ENCODE measurements at regions not wholly inside any gene's neighbourhood (a gene's known extent, or its start where the extent isn't known, plus 50 kb on each side); places are given as distances from the start of the nearest gene placed in this dataset.

DNA sequence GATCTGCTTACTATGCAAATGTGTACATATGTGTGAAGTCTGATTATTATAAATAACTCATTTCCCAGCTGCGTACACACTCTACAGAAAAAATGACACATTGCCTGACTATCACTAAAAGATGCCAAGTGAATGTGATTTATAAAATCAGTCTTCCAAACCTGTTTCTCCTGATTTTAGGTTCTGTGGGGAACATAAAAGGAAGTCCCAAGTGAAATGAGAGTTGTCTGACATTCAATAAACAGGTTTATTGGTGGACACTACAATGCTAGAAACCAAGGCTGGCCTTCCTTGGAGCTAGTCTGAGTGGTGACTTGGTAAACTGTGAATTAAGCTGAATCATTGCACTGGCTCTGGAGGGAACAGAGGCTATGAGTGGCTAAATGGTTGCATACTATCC is 287.9 kb upstream of the ESRRG start:
- Histone ChIP-seq H3K4me3 (ENCODE audit: low read depth in 1 of 2, low read length in 1 of 2) (no peak overlapping the region), H3K4me1 (ENCODE audit: control insufficient read depth in 1 of 2, insufficient read depth in 1 of 2, low read depth in 1 of 2, low read length in 1 of 2) (no peaks in the 10 kb centered on the region), H3K27ac (no peak overlapping the region), H3K9me3 (no peaks in the 10 kb centered on the region), H3K27me3 (no peaks in the 10 kb centered on the region), H3K36me3 (no peaks in the 10 kb centered on the region)
- TF ChIP-seq, protein P1, sequence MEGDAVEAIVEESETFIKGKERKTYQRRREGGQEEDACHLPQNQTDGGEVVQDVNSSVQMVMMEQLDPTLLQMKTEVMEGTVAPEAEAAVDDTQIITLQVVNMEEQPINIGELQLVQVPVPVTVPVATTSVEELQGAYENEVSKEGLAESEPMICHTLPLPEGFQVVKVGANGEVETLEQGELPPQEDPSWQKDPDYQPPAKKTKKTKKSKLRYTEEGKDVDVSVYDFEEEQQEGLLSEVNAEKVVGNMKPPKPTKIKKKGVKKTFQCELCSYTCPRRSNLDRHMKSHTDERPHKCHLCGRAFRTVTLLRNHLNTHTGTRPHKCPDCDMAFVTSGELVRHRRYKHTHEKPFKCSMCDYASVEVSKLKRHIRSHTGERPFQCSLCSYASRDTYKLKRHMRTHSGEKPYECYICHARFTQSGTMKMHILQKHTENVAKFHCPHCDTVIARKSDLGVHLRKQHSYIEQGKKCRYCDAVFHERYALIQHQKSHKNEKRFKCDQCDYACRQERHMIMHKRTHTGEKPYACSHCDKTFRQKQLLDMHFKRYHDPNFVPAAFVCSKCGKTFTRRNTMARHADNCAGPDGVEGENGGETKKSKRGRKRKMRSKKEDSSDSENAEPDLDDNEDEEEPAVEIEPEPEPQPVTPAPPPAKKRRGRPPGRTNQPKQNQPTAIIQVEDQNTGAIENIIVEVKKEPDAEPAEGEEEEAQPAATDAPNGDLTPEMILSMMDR (IDR thresholded peaks at IDR 0.05) = no peak

DNA sequence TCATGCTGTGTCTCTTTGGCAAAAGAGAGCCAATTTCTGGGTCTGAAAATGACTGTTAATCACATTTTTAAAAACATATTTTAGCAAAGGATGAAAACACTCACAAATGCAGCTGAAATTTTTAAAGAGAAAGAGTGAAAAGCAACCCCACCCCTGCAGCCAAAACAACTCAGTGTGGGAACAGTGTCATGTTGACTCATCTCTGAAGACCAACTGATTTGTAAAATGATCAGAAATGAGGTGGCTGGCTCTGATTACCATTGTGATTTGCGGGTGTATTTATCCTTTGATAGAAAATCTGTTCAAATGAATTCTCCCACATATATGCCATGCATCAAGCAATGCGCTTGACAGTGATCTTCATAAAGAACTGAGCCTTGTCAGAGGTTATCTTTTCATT is 287.0 kb upstream of the ESRRG start:
- TF ChIP-seq, protein P1 (IDR thresholded peaks at IDR 0.05) = no peak
- Histone ChIP-seq H3K36me3 (no peaks in the 10 kb centered on the region), H3K4me1 (ENCODE audit: control insufficient read depth in 1 of 2, insufficient read depth in 1 of 2, low read depth in 1 of 2, low read length in 1 of 2) (no peaks in the 10 kb centered on the region), H3K27ac (no peak overlapping the region), H3K9me3 (no peaks in the 10 kb centered on the region), H3K4me3 (ENCODE audit: low read depth in 1 of 2, low read length in 1 of 2) (no peak overlapping the region), H3K27me3 (no peaks in the 10 kb centered on the region)

DNA sequence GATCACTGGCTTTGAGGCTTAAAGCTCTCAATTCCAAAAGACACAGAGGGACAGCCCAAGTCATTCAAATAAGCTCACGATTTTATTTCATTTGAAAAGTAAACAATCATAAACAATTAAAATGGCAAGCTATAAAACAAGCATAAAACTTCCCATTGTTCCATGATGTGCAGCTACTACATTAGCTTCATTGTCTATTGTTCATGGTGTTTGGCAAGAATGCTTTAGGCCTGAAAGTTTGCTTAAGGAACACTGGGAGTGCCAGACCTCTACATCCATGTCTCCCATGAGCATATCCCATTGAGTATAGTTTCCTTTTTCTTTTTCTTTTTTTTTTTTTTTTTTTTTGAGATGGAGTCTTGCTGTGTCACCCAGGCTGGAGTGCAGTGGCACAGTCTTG is 286.1 kb upstream of the ESRRG start:
- no peaks in the 10 kb centered on the region for H3K9me3 ChIP-seq
- H3K4me1 ChIP-seq (ENCODE audit: control insufficient read depth in 1 of 2, insufficient read depth in 1 of 2, low read depth in 1 of 2, low read length in 1 of 2) = no peaks in the 10 kb centered on the region
- H3K4me3 ChIP-seq (ENCODE audit: low read depth in 1 of 2, low read length in 1 of 2) = no peak overlapping the region
- TF ChIP-seq, protein P1 (IDR thresholded peaks at IDR 0.05) = no peak
- no peak overlapping the region for H3K27ac ChIP-seq
- H3K27me3 ChIP-seq = no peaks in the 10 kb centered on the region
- H3K36me3 ChIP-seq = no peaks in the 10 kb centered on the region

DNA sequence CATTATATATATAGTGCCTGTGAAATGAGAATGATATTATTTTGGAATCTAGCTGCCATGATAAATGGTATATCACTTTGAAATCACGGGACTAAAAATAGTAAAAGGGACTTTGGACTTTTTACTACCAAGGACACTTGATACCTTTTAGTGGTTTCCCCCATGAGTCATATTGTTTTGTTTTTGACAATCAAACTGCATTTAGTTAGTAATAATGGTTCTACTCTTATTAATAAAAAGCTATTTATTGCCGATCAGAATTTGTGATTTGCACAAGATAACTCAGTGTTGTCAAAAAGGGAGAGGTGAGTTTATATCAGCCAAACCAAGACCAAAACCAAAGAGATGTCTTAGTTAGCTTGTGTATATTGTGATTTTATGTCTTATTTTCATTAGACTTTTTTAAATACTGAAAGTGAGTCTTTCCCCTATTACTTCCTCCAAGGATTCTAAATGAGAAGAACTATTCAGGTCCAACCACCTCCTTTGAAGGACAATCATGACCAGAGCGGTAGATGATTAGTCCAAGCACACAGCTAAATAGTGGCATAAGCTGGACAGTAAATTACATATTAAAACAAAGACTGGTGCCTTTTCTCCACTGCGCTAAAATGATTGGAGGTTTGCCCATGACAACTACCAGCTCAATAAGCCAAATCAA is 281.7 kb upstream of the ESRRG start:
- Histone ChIP-seq H3K27me3 (no peaks in the 10 kb centered on the region), H3K9me3 (no peaks in the 10 kb centered on the region), H3K27ac (no peak overlapping the region), H3K4me3 (ENCODE audit: low read depth in 1 of 2, low read length in 1 of 2) (no peak overlapping the region), H3K4me1 (ENCODE audit: control insufficient read depth in 1 of 2, insufficient read depth in 1 of 2, low read depth in 1 of 2, low read length in 1 of 2) (no peaks in the 10 kb centered on the region), H3K36me3 (no peaks in the 10 kb centered on the region)
- TF ChIP-seq, protein P1 (IDR thresholded peaks at IDR 0.05) = no peak

DNA sequence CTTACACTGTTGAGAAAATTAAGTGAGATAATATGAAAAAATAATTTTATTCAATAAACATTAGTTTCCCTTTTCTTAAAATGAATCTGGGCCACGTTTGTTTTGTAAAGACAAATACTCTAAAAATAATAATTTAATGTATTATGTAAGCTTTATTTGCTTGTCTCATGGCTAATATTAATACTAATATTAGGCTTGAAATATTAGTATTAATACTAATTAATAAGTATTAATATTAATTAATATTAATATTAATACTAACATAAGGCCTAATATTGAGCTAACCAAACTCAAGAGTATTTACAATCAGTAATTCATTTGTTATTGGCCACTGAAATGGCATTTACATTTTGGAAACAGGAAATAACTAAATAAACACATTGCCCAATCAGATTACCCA is 280.1 kb upstream of the ESRRG start:
- Histone ChIP-seq H3K27me3 (no peaks in the 10 kb centered on the region), H3K4me1 (ENCODE audit: control insufficient read depth in 1 of 2, insufficient read depth in 1 of 2, low read depth in 1 of 2, low read length in 1 of 2) (no peaks in the 10 kb centered on the region), H3K27ac (no peak overlapping the region), H3K36me3 (no peaks in the 10 kb centered on the region), H3K4me3 (ENCODE audit: low read depth in 1 of 2, low read length in 1 of 2) (no peak overlapping the region), H3K9me3 (no peaks in the 10 kb centered on the region)
- TF ChIP-seq, protein P1 (IDR thresholded peaks at IDR 0.05) = no peak
